ENCODE measurements at regions not wholly inside any gene's neighbourhood (a gene's known extent, or its start where the extent isn't known, plus 50 kb on each side); places are given as distances from the start of the nearest gene placed in this dataset.
"Not testable (repeated sequence)": the region's sequence is repeated elsewhere in the genome, so short reads cannot be mapped to it uniquely, and the experiment has no call there.

DNA sequence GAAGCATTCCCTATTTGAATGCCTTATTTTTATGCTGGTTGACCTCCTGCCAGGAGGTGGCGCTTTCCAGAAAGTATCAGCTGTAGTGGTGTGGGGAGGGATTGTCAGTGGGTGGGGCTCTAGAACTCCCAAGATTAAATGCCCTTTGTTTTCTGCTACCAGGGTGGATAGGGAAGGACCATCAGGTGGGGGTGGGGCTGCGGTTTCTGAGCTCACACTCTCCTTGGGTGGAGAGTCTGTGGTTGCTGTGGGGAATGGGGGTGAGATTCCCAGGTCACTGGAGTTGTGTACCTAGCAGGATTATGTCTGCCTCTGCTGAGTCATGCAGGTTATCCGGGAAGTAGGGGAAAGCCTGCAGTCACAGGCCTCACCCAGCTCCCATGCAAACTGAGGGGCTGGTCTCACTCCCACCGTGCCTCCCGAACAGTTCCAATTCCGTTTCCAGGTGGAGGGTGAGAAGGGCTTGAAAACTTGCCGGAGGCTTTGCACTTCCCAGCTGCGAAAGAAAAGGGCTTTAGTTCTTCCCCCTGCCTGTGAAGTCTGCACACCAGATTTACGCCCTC lies 68.3 kb downstream of the ALG10B start:
- DNase-seq = no peak

GRCh38 chr12:38385486-38385885 lies 68.9 kb downstream of the ALG10B start:
- no peak for DNase-seq

- no peak for DNase-seq
Observed at GRCh38 chr12:38386205-38386985, 69.8 kb downstream of the ALG10B start.

DNA sequence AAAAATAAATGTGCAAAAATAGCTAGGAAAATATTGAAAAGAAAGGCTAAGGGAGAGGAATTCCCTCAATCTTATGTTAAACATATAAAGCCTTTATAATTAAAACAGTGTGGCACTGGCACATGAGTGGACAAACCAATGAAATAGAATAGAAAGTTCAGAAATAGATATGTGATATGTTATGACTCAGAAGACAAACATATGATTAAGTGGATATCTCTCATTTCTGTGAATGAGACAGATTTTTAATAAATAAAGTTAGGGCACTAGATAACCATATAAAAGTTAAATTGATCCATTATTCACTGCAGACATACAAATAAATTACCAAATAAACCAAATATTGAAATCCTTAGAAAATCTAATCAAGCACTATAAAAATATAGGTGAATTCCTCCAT lies 73.0 kb downstream of the ALG10B start:
- DNase-seq = no peak

DNA sequence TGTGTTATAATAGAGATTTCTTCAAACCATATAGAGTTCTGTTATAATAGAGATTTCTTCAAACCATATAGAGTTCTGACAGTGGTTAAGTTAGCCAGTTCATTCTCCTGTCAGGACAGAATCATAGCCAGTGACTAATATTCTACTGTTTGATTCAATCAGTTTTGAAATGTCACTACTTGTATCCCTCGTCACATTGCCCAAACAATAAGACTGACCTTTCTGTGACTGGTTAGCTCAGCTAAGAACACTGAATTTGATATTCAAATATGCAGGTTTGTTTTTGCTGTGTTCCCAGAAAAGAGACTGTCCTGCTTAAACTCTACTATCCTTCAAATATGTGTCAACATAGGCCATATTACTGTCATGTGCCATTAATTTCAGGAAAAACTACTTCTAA lies 74.4 kb downstream of the ALG10B start:
- no peak for DNase-seq

- DNase-seq = peak in 1 of 2 donors; percentile 40
Observed at GRCh38 chr12:38392554-38393144, 76.1 kb downstream of the ALG10B start.

DNA sequence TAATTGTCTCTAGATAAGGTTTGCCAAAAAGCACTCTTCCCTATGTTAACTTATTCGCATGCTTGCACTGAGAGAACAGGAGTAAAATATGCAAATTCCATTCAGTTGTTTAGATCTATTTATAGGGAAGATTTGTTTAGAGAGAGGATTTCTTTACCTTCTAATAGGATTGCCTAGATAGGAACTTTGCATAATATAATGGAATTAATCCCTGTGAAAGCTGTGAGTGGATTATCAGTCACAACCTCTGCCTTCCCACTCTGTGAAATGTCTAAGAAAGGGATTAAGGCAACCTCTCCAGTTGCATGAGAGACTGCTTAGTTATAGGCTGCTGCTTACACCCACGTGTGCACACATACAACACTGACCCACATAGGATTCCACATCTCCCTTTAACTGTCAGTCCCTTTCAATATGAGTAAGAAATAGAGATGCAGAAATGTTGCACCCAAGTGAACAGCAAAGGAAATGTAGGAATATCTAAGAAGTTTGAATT lies 83.2 kb downstream of the ALG10B start:
- DNase-seq = no peak

- DNase-seq = no peak
Observed at GRCh38 chr12:38402811-38403210, 86.2 kb downstream of the ALG10B start.

DNA sequence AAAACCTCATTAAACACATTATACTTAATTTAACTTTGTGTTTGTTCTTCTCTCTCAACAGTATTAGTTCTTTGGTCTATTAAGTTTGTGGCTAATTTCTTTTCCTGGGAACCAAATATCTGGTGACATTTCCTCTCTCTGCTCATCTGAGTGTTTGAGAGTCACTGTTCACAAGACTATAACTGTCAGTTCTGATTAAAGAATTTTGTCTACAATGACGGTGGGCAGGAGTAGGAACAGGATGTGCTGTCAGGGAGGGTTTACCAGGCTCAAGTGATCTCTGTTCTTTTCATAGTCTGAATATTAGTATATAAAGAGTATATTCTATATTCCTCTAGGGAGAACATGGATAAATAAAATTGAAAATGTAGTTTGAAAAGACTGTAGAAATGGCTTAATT lies 92.9 kb downstream of the ALG10B start:
- DNase-seq = no peak

GRCh38 chr12:38411426-38411825 lies 94.9 kb downstream of the ALG10B start:
- no peak for DNase-seq

- no peak for DNase-seq
Observed at GRCh38 chr12:38411946-38412345, 95.4 kb downstream of the ALG10B start.

- no peak for DNase-seq
Observed at GRCh38 chr12:38417101-38417500, 100.5 kb downstream of the ALG10B start.

- no peak for DNase-seq
Observed at GRCh38 chr12:38424436-38424835, 107.9 kb downstream of the ALG10B start.

DNA sequence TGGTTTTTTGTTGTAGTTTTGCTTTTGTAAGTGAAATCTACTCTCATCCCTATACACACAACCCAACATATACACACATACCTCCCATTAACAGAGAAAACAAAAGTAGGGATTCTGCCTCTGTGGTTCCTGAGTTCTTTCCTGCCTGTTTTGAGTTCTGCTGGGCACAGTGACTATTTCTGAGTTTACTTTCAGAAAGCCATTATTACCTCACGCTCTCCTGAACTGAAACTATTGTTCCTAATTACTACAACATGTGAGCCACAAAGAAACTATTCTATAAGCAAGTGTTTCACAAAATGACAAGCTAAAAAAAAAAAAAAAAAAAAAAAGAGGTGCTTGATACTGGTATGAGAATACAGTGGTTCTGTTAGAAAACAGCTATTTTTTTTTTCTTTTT lies 110.9 kb downstream of the ALG10B start:
- DNase-seq = no peak

DNA sequence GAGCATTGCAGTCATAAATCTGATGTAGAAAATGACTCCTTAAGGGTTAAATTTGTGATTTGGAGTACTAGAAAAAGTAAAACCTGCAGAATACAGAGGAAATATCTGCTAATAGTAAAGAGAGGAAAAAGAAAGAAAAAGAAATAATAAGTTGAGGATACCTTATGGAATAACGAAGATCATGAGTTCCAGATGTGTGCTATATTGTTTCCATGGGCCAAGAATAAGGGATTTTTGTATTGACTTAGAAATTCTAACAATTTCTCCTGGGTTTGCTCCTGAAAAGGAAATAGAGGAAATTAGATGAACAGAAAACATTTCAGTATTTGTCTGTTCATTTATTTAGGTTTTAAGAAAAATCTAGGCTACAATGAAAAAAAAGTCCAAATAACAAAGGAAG lies 115.3 kb downstream of the ALG10B start:
- DNase-seq = no peak

- not testable (repeated sequence) for DNase-seq
Observed at GRCh38 chr12:38441871-38442281, 125.3 kb downstream of the ALG10B start.

- DNase-seq = no peak
Observed at GRCh38 chr12:38445040-38445439, 128.5 kb downstream of the ALG10B start.

DNA sequence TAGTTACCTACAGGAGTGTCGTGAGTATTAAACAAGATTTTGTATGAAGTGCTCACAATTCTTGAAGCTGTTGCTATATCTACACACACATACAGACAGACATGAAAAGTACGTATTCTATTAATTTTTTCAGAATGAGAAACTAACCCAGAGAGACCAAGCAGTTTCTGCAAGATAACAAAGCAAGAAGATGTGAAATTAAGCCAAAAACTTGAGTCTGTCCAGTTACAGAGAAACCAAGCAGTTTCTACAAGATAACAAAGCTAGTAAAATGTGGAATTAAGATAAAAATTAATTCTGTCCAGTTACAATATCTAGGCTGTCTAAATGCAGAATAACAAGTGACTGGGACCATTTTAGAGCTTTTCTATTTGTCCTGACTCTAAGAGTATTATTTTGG lies 132.4 kb downstream of the ALG10B start:
- no peak for DNase-seq

DNA sequence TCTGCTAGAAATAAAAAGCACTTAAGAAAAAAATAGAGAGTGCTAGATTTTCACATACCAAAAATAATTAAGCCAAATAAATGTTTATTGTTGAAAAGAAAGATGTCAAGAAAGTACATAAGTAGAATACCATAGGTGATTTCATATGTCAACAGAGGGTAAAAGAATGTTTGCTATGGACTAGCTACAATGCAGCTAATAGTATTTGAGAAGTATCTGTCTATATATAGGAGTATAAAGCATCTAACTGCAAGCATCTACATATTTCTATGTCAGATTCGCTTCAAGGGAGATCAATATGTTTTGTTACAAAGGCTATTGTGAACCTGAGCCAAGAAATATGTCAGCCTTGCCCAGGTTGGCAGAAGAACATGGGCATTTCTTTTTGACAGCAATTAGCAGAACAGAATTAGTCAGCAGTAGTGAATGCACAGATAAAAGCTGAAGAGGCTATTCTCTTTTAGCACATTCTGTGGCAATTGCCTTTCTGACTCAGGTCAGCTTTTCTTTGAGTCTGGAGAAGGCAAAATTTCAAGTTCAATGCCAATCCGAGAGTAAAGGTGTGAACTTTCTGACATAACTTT lies 140.1 kb downstream of the ALG10B start:
- no peak for DNase-seq

GRCh38 chr12:38465020-38465419 lies 148.4 kb downstream of the ALG10B start:
- DNase-seq = no peak

GRCh38 chr12:38469715-38470114 lies 153.1 kb downstream of the ALG10B start:
- DNase-seq = no peak

DNA sequence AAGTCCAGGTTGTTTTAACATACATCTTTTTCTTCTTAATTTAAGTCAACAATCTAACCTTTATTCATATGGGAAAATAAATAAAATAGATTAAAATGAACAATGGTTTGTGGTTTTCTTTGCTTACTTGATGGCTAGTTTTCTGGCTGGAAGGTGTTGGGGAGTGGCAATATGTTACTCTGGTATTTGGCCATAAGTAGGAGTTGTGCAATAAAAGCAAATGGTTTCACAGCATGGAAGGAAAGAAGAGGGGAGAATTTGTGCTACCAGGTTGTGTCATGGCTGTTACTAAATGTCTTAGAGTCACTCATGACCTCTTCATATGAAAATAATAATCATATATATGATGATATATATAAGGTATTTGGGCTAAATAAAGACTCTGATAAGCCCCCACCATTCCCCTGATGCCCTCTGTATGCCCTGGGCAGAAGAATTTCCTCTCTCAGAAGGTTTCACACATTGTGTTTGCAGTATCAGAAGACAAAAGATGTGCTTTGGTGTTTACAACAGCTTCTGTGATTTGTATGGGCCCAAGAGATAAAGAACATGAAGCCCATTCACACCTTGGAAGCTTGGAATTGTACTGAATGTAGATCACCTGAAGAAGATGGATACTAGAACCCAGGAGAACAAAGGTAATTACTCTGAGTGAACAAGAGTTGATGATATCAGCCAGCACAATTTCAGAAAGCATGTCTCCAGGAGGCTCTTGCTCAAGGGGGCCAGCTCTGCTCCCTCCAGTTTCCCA lies 160.9 kb downstream of the ALG10B start:
- no peak for DNase-seq

- DNase-seq = no peak
Observed at GRCh38 chr12:38480594-38480993, 164.0 kb downstream of the ALG10B start.

Measured in CD4-positive, alpha-beta T cell treated with Interferon alpha-2 for 1 hour (primary cell).